ENCODE measurements at regions not wholly inside any gene's neighbourhood (a gene's known extent, or its start where the extent isn't known, plus 50 kb on each side); places are given as distances from the start of the nearest gene placed in this dataset.

DNA sequence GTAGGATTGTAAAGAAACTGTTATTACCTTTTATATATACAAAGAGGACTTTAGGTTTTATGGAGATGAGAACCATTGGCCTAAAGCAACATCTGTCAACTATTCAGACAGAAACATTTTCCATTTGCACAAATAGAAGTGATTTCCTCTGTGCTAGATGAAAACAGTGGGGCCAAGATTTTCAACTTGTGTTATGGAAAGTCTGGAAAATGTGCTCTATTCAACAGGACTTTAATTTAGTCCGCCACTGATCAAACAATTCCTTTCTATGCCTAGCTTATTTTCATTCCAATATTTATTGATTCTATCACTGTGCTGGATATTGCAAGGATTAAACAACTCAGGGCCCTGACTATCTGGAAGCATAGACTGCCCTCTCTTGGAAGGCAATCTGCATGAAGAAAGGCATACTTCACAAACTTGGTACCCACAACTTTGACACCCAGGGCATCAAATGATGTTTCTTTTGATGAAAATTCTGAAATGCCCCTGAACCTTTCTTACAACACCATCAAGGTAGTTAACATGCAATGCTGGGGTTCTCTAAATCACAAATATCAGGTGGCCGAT, 126.6 kb upstream of the HMHB1 start:
- Histone ChIP-seq H3K27me3 (ENCODE audit: insufficient read depth, low read length, poor library complexity, severe bottlenecking) (no peaks in the 10 kb centered on the region), H2AFZ (ENCODE audit: low read length) (no peak overlapping the region), H3K9me2 (replicated peaks; ENCODE audit: low read depth, low read length) (no peaks in the 10 kb centered on the region), H3K4me2 (ENCODE audit: low read depth, low read length, poor library complexity, severe bottlenecking) (no peak overlapping the region), H3K9me3 (ENCODE audit: insufficient read depth, low read depth, low read length) (peaks cover 10% of the 10 kb centered on the region; the same call in 1 of the 2 replicates), H3K79me2 (ENCODE audit: insufficient read depth, low read length) (no peaks in the 10 kb centered on the region), H3K4me3 (ENCODE audit: low read length, poor library complexity, severe bottlenecking) (no peak overlapping the region), H3F3A (ENCODE audit: low read depth) (no peaks in the 10 kb centered on the region), H3K4me1 (ENCODE audit: insufficient read depth, low read length, poor library complexity, severe bottlenecking) (no peaks in the 10 kb centered on the region), H3K36me3 (ENCODE audit: insufficient read depth, low read length) (no peaks in the 10 kb centered on the region), H4K20me1 (ENCODE audit: insufficient read depth, low read length, poor library complexity, severe bottlenecking) (no peaks in the 10 kb centered on the region), H3K9ac (ENCODE audit: low read depth, low read length, poor library complexity, severe bottlenecking) (no peak overlapping the region)
- no peak for TF ChIP-seq EZH2phosphoT487 (IDR thresholded peaks at IDR 0.05; ENCODE audit: borderline replicate concordance)
- TF ChIP-seq, protein P1, sequence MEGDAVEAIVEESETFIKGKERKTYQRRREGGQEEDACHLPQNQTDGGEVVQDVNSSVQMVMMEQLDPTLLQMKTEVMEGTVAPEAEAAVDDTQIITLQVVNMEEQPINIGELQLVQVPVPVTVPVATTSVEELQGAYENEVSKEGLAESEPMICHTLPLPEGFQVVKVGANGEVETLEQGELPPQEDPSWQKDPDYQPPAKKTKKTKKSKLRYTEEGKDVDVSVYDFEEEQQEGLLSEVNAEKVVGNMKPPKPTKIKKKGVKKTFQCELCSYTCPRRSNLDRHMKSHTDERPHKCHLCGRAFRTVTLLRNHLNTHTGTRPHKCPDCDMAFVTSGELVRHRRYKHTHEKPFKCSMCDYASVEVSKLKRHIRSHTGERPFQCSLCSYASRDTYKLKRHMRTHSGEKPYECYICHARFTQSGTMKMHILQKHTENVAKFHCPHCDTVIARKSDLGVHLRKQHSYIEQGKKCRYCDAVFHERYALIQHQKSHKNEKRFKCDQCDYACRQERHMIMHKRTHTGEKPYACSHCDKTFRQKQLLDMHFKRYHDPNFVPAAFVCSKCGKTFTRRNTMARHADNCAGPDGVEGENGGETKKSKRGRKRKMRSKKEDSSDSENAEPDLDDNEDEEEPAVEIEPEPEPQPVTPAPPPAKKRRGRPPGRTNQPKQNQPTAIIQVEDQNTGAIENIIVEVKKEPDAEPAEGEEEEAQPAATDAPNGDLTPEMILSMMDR (conservative IDR thresholded peaks at IDR 0.05; ENCODE audit: low read length) = peak; percentile 42

DNA sequence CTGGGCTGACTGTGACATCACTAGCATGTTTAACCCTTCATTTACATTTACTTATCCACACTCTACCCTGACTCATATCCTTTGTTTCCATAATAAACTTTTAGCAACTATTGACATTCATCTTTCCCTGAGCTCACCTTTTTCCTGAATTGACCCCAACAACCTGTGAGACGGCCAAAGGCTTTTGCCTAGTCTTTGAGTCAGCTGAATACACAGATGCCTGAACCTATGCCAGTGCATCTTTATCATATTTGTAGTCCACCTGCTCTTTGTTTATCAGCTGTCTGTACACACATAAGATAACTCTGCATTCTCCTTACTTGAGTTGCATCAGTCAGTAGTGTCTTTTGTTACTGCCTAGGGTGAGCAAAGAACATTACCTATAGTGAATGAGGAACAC, 128.5 kb upstream of the HMHB1 start:
- TF ChIP-seq EZH2phosphoT487 (IDR thresholded peaks at IDR 0.05; ENCODE audit: borderline replicate concordance) = no peak
- TF ChIP-seq, protein P1 (conservative IDR thresholded peaks at IDR 0.05; ENCODE audit: low read length) = no peak
- no peaks in the 10 kb centered on the region for H3K36me3 ChIP-seq (ENCODE audit: insufficient read depth, low read length)
- H3K27me3 ChIP-seq (ENCODE audit: insufficient read depth, low read length, poor library complexity, severe bottlenecking) = no peaks in the 10 kb centered on the region
- H3K4me3 ChIP-seq (ENCODE audit: low read length, poor library complexity, severe bottlenecking) = no peak overlapping the region
- H3K4me2 ChIP-seq (ENCODE audit: low read depth, low read length, poor library complexity, severe bottlenecking) = no peak overlapping the region
- no peaks in the 10 kb centered on the region for H3K9me3 ChIP-seq (ENCODE audit: insufficient read depth, low read depth, low read length)
- H4K20me1 ChIP-seq (ENCODE audit: insufficient read depth, low read length, poor library complexity, severe bottlenecking) = no peaks in the 10 kb centered on the region
- no peaks in the 10 kb centered on the region for H3K9me2 ChIP-seq (replicated peaks; ENCODE audit: low read depth, low read length)
- H3K79me2 ChIP-seq (ENCODE audit: insufficient read depth, low read length) = no peaks in the 10 kb centered on the region
- H3K9ac ChIP-seq (ENCODE audit: low read depth, low read length, poor library complexity, severe bottlenecking) = no peak overlapping the region
- H3K4me1 ChIP-seq (ENCODE audit: insufficient read depth, low read length, poor library complexity, severe bottlenecking) = no peaks in the 10 kb centered on the region
- H2AFZ ChIP-seq (ENCODE audit: low read length) = no peak overlapping the region
- H3F3A ChIP-seq (ENCODE audit: low read depth) = no peaks in the 10 kb centered on the region

DNA sequence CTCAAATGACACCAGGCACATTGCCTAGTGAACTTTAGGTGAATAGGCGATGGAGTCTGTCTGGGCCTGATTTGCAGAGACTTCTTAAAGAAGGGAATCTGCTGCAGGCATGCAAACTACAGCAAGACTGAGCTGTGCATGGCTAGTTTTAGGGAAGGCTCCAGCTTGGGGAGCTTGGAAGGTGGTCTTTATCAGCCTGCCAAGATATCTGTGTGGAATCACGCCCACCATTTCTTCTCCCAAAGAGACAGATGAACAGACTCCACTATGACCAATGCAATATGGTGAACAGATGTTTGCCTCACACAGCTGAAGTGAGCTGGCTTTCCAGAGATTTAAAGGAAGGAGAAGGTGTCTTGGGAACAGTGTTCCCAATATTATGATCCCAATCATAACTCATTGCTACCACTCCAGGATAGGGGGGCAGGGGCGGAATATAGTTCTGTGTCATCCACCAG, 129.0 kb upstream of the HMHB1 start:
- H3K4me1 ChIP-seq (ENCODE audit: insufficient read depth, low read length, poor library complexity, severe bottlenecking) = no peaks in the 10 kb centered on the region
- no peak overlapping the region for H3K4me2 ChIP-seq (ENCODE audit: low read depth, low read length, poor library complexity, severe bottlenecking)
- no peaks in the 10 kb centered on the region for H3K9me2 ChIP-seq (replicated peaks; ENCODE audit: low read depth, low read length)
- no peaks in the 10 kb centered on the region for H4K20me1 ChIP-seq (ENCODE audit: insufficient read depth, low read length, poor library complexity, severe bottlenecking)
- no peak overlapping the region for H3K9ac ChIP-seq (ENCODE audit: low read depth, low read length, poor library complexity, severe bottlenecking)
- H3K27me3 ChIP-seq (ENCODE audit: insufficient read depth, low read length, poor library complexity, severe bottlenecking) = no peaks in the 10 kb centered on the region
- H3K36me3 ChIP-seq (ENCODE audit: insufficient read depth, low read length) = no peaks in the 10 kb centered on the region
- no peak overlapping the region for H2AFZ ChIP-seq (ENCODE audit: low read length)
- no peaks in the 10 kb centered on the region for H3K79me2 ChIP-seq (ENCODE audit: insufficient read depth, low read length)
- no peak overlapping the region for H3K4me3 ChIP-seq (ENCODE audit: low read length, poor library complexity, severe bottlenecking)
- no peaks in the 10 kb centered on the region for H3F3A ChIP-seq (ENCODE audit: low read depth)
- no peaks in the 10 kb centered on the region for H3K9me3 ChIP-seq (ENCODE audit: insufficient read depth, low read depth, low read length)
- TF ChIP-seq, protein P1 (conservative IDR thresholded peaks at IDR 0.05; ENCODE audit: low read length) = no peak
- TF ChIP-seq EZH2phosphoT487 (IDR thresholded peaks at IDR 0.05; ENCODE audit: borderline replicate concordance) = no peak
